ENCODE measurements at regions not wholly inside any gene's neighbourhood (a gene's known extent, or its start where the extent isn't known, plus 50 kb on each side); places are given as distances from the start of the nearest gene placed in this dataset.
A peak's percentile ranks its signal among the peaks of the same experiment; 100 is the strongest.

DNA sequence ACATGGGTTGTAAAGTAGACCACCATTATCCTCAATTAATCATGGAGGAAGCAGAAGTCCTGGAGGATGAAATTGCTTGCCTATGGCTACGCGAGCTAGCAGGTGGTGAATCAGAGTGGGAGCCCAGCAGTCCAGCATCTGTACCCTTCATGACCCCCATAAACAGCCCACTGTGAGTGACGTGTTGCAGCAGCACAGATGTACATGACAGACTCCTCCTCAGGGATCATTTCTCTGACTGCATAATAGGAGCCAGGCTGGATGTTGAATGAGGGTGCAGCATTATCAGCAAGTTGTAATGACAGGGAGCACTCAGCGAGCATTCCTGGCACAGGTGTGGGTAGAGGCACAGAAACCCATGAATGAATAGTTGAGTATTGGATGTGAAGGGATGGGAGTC, 339.3 kb downstream of the MYCN start:
- FAIRE-seq (no peak), DNase-seq (ENCODE audit: low read depth) (no peak)
- H3K36me3 ChIP-seq (ENCODE audit: control insufficient read depth, insufficient read depth, low read length): no peaks in the 10 kb centered on the region
- TF ChIP-seq, protein P1, sequence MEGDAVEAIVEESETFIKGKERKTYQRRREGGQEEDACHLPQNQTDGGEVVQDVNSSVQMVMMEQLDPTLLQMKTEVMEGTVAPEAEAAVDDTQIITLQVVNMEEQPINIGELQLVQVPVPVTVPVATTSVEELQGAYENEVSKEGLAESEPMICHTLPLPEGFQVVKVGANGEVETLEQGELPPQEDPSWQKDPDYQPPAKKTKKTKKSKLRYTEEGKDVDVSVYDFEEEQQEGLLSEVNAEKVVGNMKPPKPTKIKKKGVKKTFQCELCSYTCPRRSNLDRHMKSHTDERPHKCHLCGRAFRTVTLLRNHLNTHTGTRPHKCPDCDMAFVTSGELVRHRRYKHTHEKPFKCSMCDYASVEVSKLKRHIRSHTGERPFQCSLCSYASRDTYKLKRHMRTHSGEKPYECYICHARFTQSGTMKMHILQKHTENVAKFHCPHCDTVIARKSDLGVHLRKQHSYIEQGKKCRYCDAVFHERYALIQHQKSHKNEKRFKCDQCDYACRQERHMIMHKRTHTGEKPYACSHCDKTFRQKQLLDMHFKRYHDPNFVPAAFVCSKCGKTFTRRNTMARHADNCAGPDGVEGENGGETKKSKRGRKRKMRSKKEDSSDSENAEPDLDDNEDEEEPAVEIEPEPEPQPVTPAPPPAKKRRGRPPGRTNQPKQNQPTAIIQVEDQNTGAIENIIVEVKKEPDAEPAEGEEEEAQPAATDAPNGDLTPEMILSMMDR (IDR thresholded peaks at IDR 0.05; ENCODE audit: insufficient read depth, low read length, severe bottlenecking): no peak
- no peak overlapping the region for H3K4me3 ChIP-seq (ENCODE audit: low read depth, low read length)
- no peaks in the 10 kb centered on the region for H3K27me3 ChIP-seq (ENCODE audit: control insufficient read depth, insufficient read depth, low read length)

DNA sequence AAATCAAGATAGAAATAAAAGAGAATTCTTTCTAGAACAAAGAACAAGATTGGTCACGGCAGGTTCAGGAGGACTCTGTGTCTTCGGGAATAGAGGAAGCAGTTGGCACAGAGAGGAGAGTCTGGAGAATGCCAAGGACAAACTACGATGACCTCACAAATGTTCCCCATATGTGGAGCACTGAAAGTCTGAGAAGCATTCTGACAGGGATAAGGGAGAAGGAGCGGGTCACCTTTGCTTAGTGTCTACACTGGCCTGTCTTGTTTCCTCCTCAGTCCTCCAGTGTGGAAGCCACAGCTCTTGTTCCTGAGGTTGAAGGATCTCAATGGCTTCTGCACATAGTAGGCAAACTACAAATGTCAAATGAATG, 338.8 kb downstream of the MYCN start:
- Histone ChIP-seq H3K36me3 (ENCODE audit: control insufficient read depth, insufficient read depth, low read length) (no peaks in the 10 kb centered on the region), H3K4me3 (ENCODE audit: low read depth, low read length) (no peak overlapping the region), H3K27me3 (ENCODE audit: control insufficient read depth, insufficient read depth, low read length) (no peaks in the 10 kb centered on the region)
- TF ChIP-seq, protein P1 (IDR thresholded peaks at IDR 0.05; ENCODE audit: insufficient read depth, low read length, severe bottlenecking): no peak
- FAIRE-seq (no peak), DNase-seq (ENCODE audit: low read depth) (no peak)

GRCh38 chr2:16278421-16279200, 338.3 kb downstream of the MYCN start:
- DNase-seq (ENCODE audit: low read depth): no peak
- H3K27me3 ChIP-seq (ENCODE audit: control insufficient read depth, insufficient read depth, low read length): no peaks in the 10 kb centered on the region
- TF ChIP-seq, protein P1 (IDR thresholded peaks at IDR 0.05; ENCODE audit: insufficient read depth, low read length, severe bottlenecking): no peak
- H3K4me3 ChIP-seq (ENCODE audit: low read depth, low read length): no peak overlapping the region
- no peak for FAIRE-seq
- no peaks in the 10 kb centered on the region for H3K36me3 ChIP-seq (ENCODE audit: control insufficient read depth, insufficient read depth, low read length)

- Histone ChIP-seq H3K4me3 (ENCODE audit: low read depth, low read length) (no peak overlapping the region), H3K27me3 (ENCODE audit: control insufficient read depth, insufficient read depth, low read length) (peaks cover 2% of the 10 kb centered on the region), H3K36me3 (ENCODE audit: control insufficient read depth, insufficient read depth, low read length) (no peaks in the 10 kb centered on the region)
- FAIRE-seq (no peak), DNase-seq (ENCODE audit: low read depth) (peak; percentile 45)
- TF ChIP-seq, protein P1 (IDR thresholded peaks at IDR 0.05; ENCODE audit: insufficient read depth, low read length, severe bottlenecking): no peak
Observed at GRCh38 chr2:16277117-16277516, 336.8 kb downstream of the MYCN start.

DNA sequence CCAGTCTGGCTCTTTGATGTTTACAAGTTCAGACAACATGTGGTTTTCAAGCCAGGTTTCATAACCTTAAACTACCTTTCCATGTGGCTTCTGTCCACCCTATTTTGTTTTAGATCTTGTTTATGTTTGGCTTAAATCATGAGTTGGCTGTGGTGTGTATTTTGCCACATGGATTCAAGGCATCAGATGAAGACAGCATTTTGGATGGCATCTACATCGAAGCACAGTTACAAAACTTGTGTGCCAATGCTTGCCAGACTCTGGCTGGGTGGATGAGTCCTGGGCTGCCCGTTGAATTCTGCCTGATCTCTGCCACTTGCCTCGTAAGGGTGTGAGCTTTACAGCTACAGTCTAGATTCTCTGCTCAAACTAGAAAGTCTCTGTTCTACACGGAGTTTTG, 335.3 kb downstream of the MYCN start:
- no peak for FAIRE-seq
- Histone ChIP-seq H3K4me3 (ENCODE audit: low read depth, low read length) (no peak overlapping the region), H3K27me3 (ENCODE audit: control insufficient read depth, insufficient read depth, low read length) (peaks cover 3% of the 10 kb centered on the region), H3K36me3 (ENCODE audit: control insufficient read depth, insufficient read depth, low read length) (no peaks in the 10 kb centered on the region)
- DNase-seq (ENCODE audit: low read depth): no peak
- TF ChIP-seq, protein P1 (IDR thresholded peaks at IDR 0.05; ENCODE audit: insufficient read depth, low read length, severe bottlenecking): no peak

- no peak for FAIRE-seq
- no peak for DNase-seq (ENCODE audit: low read depth)
- peaks cover 3% of the 10 kb centered on the region for H3K27me3 ChIP-seq (ENCODE audit: control insufficient read depth, insufficient read depth, low read length)
- no peak overlapping the region for H3K4me3 ChIP-seq (ENCODE audit: low read depth, low read length)
- no peaks in the 10 kb centered on the region for H3K36me3 ChIP-seq (ENCODE audit: control insufficient read depth, insufficient read depth, low read length)
- TF ChIP-seq, protein P1 (IDR thresholded peaks at IDR 0.05; ENCODE audit: insufficient read depth, low read length, severe bottlenecking): no peak
Observed at GRCh38 chr2:16275131-16275530, 334.8 kb downstream of the MYCN start.
